OCI-LY7 (cell line): ENCODE measurements at regions not wholly inside any gene's neighbourhood (a gene's known extent, or its start where the extent isn't known, plus 50 kb on each side); places are given as distances from the start of the nearest gene placed in this dataset.

Experiments used
- BruUV-seq: library from RNA; stranded (reverse); fragments of 400-500 nt; replicated peaks from 2 replicates; lab custom pipeline; 2021; lab: Mats Ljungman, UMichigan
- CTCF ChIA-PET: fragments of 300-600 bp; sonication (Branson Sonifier 250); formaldehyde crosslinking; loops from one replicate; lab custom pipeline; 2022; ENCODE audit warnings: antibody characterized with exemption; ENCODE audit not compliant: unreplicated experiment; lab: Charles Lee
- POLR2A ChIA-PET: fragments of 300-600 bp; sonication (Branson Sonifier 250); formaldehyde crosslinking; loops from one replicate; lab custom pipeline; 2022; ENCODE audit warnings: antibody characterized with exemption; lab: Charles Lee
- DNase-seq: peaks from one replicate; pipeline ENCODE4 v3.0.0-alpha.2; 2015; ENCODE audit warnings: low spot score
- H2AFZ ChIP-seq: fragments of 200-600 bp; sonication (generic), shearing (Covaris generic); 2 replicates; pipeline ENCODE4 v1.6.1; 2014; ENCODE audit warnings: mild to moderate bottlenecking, antibody characterized with exemption, low read length, moderate library complexity
- H3K27ac ChIP-seq: fragments of 200-600 bp; sonication (generic); 2 replicates; pipeline ENCODE4 v1.5.1; 2014; ENCODE audit warnings: mixed run types, low read depth, mild to moderate bottlenecking, moderate library complexity, low read length, inconsistent platforms; ENCODE audit not compliant: poor library complexity, severe bottlenecking
- H3K36me3 ChIP-seq: fragments of 200-600 bp; sonication (generic); 2 replicates; pipeline ENCODE4 v1.6.1; 2014; ENCODE audit warnings: mild to moderate bottlenecking, antibody characterized with exemption, low read length, moderate library complexity, mixed read lengths; ENCODE audit not compliant: insufficient read depth
- H3K4me1 ChIP-seq: fragments of 200-600 bp; sonication (generic); 2 replicates; pipeline ENCODE4 v1.5.1; 2014; ENCODE audit warnings: mild to moderate bottlenecking, low read length; ENCODE audit not compliant: insufficient read depth, poor library complexity, severe bottlenecking
- H3K4me2 ChIP-seq: fragments of 200-600 bp; sonication (generic); 2 replicates; pipeline ENCODE4 v1.6.1; 2014; ENCODE audit warnings: mild to moderate bottlenecking, low read length
- H3K4me3 ChIP-seq: fragments of 200-600 bp; sonication (generic); 2 replicates; pipeline ENCODE4 v1.5.1; 2014; ENCODE audit warnings: mild to moderate bottlenecking, low read depth, low read length; ENCODE audit not compliant: poor library complexity, severe bottlenecking
- H3K79me2 ChIP-seq: fragments of 200-600 bp; sonication (generic); 2 replicates; pipeline ENCODE4 v1.6.1; 2016; ENCODE audit warnings: low read depth, mild to moderate bottlenecking, low read length, moderate library complexity, mixed read lengths; ENCODE audit not compliant: insufficient read depth
- H3K9me2 ChIP-seq: fragments of 200-600 bp; sonication (generic); 2 replicates; pipeline ENCODE4 v1.6.1; 2016; ENCODE audit warnings: mild to moderate bottlenecking, low read length, mixed read lengths; ENCODE audit not compliant: insufficient read depth
- H3K9me3 ChIP-seq: fragments of 200-600 bp; sonication (generic); 2 replicates; pipeline ENCODE4 v1.6.1; 2014; ENCODE audit warnings: mild to moderate bottlenecking, mixed run types, low read length, mixed read lengths
- H4K20me1 ChIP-seq: fragments of 200-600 bp; sonication (generic); 2 replicates; pipeline ENCODE4 v1.6.1; 2014; ENCODE audit warnings: mild to moderate bottlenecking, antibody characterized with exemption, low read length, moderate library complexity, mixed read lengths; ENCODE audit not compliant: insufficient read depth
- CTCF ChIP-seq: fragments of 200-600 bp; sonication (generic); conservative IDR thresholded peaks from 2 replicates; pipeline ENCODE4 v1.5.1; 2014; ENCODE audit warnings: mild to moderate bottlenecking, antibody characterized with exemption, low read length, moderate library complexity, mixed read lengths
- EZH2phosphoT487 ChIP-seq: fragments of 200-600 bp; sonication (generic); IDR thresholded peaks from 2 replicates; pipeline ENCODE4 v1.6.1; 2018; ENCODE audit warnings: low read depth, borderline replicate concordance, mild to moderate bottlenecking, mixed run types, antibody characterized with exemption, low read length, moderate library complexity, mixed read lengths
- intact Hi-C: fragments of 100-400 bp; cut with micrococcal nuclease; formaldehyde crosslinking; loops from one replicate; pipeline ENCODE4 v1.10.0; 2022; ENCODE audit not compliant: unreplicated experiment

GRCh38 chr2:22867973-22868372 lies 517.0 kb upstream of the KLHL29 start:
- CTCF ChIA-PET: no interaction called here
- BruUV-seq: no TSS peak

GRCh38 chr2:22878121-22878520 lies 506.9 kb upstream of the KLHL29 start:
- ChIA-PET CTCF (no interaction called here), POLR2A (no interaction called here)
- Histone ChIP-seq H3K79me2 (no peaks in the 10 kb centered on the region), H3K4me2 (no peak overlapping the region), H3K27ac (no peak overlapping the region), H3K9me2 (no peaks in the 10 kb centered on the region), H3K9me3 (no peaks in the 10 kb centered on the region), H3K4me1 (no peaks in the 10 kb centered on the region), H2AFZ (no peak overlapping the region), H4K20me1 (no peaks in the 10 kb centered on the region), H3K36me3 (no peaks in the 10 kb centered on the region), H3K4me3 (no peak overlapping the region)
- no TSS peak for BruUV-seq
- no peak for DNase-seq
- no peak for TF ChIP-seq EZH2phosphoT487
- no peak for TF ChIP-seq CTCF
- intact Hi-C loops: no loop called here

More at GRCh38 chr2:22867973-22868372, 517.0 kb upstream of the KLHL29 start:
- Histone ChIP-seq H4K20me1 (no peaks in the 10 kb centered on the region), H3K4me2 (no peak overlapping the region), H2AFZ (no peak overlapping the region), H3K27ac (no peak overlapping the region), H3K4me1 (no peaks in the 10 kb centered on the region), H3K9me2 (no peaks in the 10 kb centered on the region), H3K4me3 (no peak overlapping the region), H3K79me2 (no peaks in the 10 kb centered on the region), H3K9me3 (no peaks in the 10 kb centered on the region), H3K36me3 (no peaks in the 10 kb centered on the region)
- TF ChIP-seq CTCF: no peak
- no peak for TF ChIP-seq EZH2phosphoT487
- intact Hi-C loops: no loop called here
- DNase-seq: no peak
- POLR2A ChIA-PET: interaction anchor here (0.6 to 0.7 kb wide), 2 partner anchors 14 to 1987 kb away, joined by 3 read pairs; no protein-coding TSS in a partner anchor

- H3K27ac ChIP-seq: no peak overlapping the region
- no peaks in the 10 kb centered on the region for H3K36me3 ChIP-seq
- DNase-seq: no peak
- no peak for TF ChIP-seq CTCF
- no peak for TF ChIP-seq EZH2phosphoT487
- no peaks in the 10 kb centered on the region for H3K9me2 ChIP-seq
- POLR2A ChIA-PET: no interaction called here
- H3K79me2 ChIP-seq: no peaks in the 10 kb centered on the region
- no peak overlapping the region for H2AFZ ChIP-seq
- no peak overlapping the region for H3K4me3 ChIP-seq
- H3K9me3 ChIP-seq: no peaks in the 10 kb centered on the region
- H3K4me1 ChIP-seq: no peaks in the 10 kb centered on the region
- H4K20me1 ChIP-seq: no peaks in the 10 kb centered on the region
- no TSS peak for BruUV-seq
- no peak overlapping the region for H3K4me2 ChIP-seq
- intact Hi-C loops: no loop called here
- CTCF ChIA-PET: no interaction called here
Measured at GRCh38 chr2:22879009-22879863, 505.7 kb upstream of the KLHL29 start.
